TTC549 (cell line): ENCODE measurements at regions not wholly inside any gene's neighbourhood (a gene's known extent, or its start where the extent isn't known, plus 50 kb on each side); places are given as distances from the start of the nearest gene placed in this dataset.
"Not testable (repeated sequence)": the region's sequence is repeated elsewhere in the genome, so short reads cannot be mapped to it uniquely, and the experiment has no call there.

Experiments used
- FAIRE-seq: peaks from 2 replicates; lab custom pipeline; 2012; peaks lifted over from hg19 to GRCh38; lab: Jason Lieb, UNC

GRCh38 chr6:139982652-139983295 lies 608.3 kb upstream of the CITED2 start:
- FAIRE-seq, result no peak

- FAIRE-seq, result no peak
Observed at GRCh38 chr6:139982195-139982594, 607.7 kb upstream of the CITED2 start.

- peak; percentile 98 for FAIRE-seq
Observed at GRCh38 chr6:139981768-139982181, 607.3 kb upstream of the CITED2 start.

GRCh38 chr6:139981066-139981624 lies 606.7 kb upstream of the CITED2 start:
- FAIRE-seq, result no peak

GRCh38 chr6:139980631-139981030 lies 606.2 kb upstream of the CITED2 start:
- FAIRE-seq, result peak; percentile 93

GRCh38 chr6:139979021-139979725 lies 604.7 kb upstream of the CITED2 start:
- FAIRE-seq, result no peak

- peak; percentile 99 for FAIRE-seq
Observed at GRCh38 chr6:139977887-139978332, 603.5 kb upstream of the CITED2 start.

GRCh38 chr6:139973669-139974344 lies 599.4 kb upstream of the CITED2 start:
- peak; percentile 98 for FAIRE-seq

GRCh38 chr6:139972116-139972515 lies 597.7 kb upstream of the CITED2 start:
- FAIRE-seq, result no peak

- no peak for FAIRE-seq
Observed at GRCh38 chr6:139970591-139970991, 596.1 kb upstream of the CITED2 start.

GRCh38 chr6:139967497-139967896 lies 593.0 kb upstream of the CITED2 start:
- no peak for FAIRE-seq

- no peak for FAIRE-seq
Observed at GRCh38 chr6:139965393-139965792, 590.9 kb upstream of the CITED2 start.

GRCh38 chr6:139964737-139965136 lies 590.3 kb upstream of the CITED2 start:
- no peak for FAIRE-seq

- FAIRE-seq, result no peak
Observed at GRCh38 chr6:139962654-139963347, 588.4 kb upstream of the CITED2 start.

- peak; percentile 36 for FAIRE-seq
Observed at GRCh38 chr6:139961190-139961589, 586.7 kb upstream of the CITED2 start.

- FAIRE-seq, result no peak
Observed at GRCh38 chr6:139960671-139961070, 586.2 kb upstream of the CITED2 start.

- no peak for FAIRE-seq
Observed at GRCh38 chr6:139955366-139956155, 581.1 kb upstream of the CITED2 start.

GRCh38 chr6:139954463-139955071 lies 580.1 kb upstream of the CITED2 start:
- FAIRE-seq, result no peak

- FAIRE-seq, result not testable (repeated sequence)
Observed at GRCh38 chr6:139953780-139954179, 579.3 kb upstream of the CITED2 start.

- no peak for FAIRE-seq
Observed at GRCh38 chr6:139951172-139951571, 576.7 kb upstream of the CITED2 start.

- FAIRE-seq, result no peak
Observed at GRCh38 chr6:139944976-139945375, 570.5 kb upstream of the CITED2 start.
